GM23248 (cell line): ENCODE measurements at regions not wholly inside any gene's neighbourhood (a gene's known extent, or its start where the extent isn't known, plus 50 kb on each side); places are given as distances from the start of the nearest gene placed in this dataset.

Source experiments
- EZH2 ChIP-seq: fragments of 200-600 bp; sonication (generic); IDR thresholded peaks from 2 replicates; pipeline ENCODE4 v1.6.1; 2018; ENCODE audit warnings: antibody characterized with exemption, mild to moderate bottlenecking; ENCODE audit not compliant: insufficient read depth, poor library complexity, severe bottlenecking
- EZH2phosphoT487 ChIP-seq: fragments of 200-600 bp; sonication (generic); IDR thresholded peaks from 2 replicates; pipeline ENCODE4 v1.6.1; 2018; ENCODE audit warnings: antibody characterized with exemption, moderate library complexity, mild to moderate bottlenecking, low read depth; ENCODE audit not compliant: insufficient read depth

- TF ChIP-seq EZH2 (no peak), EZH2phosphoT487 (no peak)
These were observed 110.8 kb upstream of the GLI2 start for GRCh38 chr2:120624738-120625446.
